Vagina (tissue), 2 donors: ENCODE measurements at regions not wholly inside any gene's neighbourhood (a gene's known extent, or its start where the extent isn't known, plus 50 kb on each side); places are given as distances from the start of the nearest gene placed in this dataset.

ENCODE experiments used
- DNase-seq, 2 donors: peaks; one replicate each; pipeline ENCODE4 v3.0.0-alpha.2; 2017; ENCODE audit errors: extremely low spot score in 2 of 2
- H3K27ac ChIP-seq: fragments of 200-600 bp; sonication (generic); one replicate; pipeline ENCODE4 v1.5.1; 2019
- H3K27me3 ChIP-seq: fragments of 200-600 bp; sonication (generic); one replicate; pipeline ENCODE4 v1.5.1; 2019
- H3K36me3 ChIP-seq, 2 donors: fragments of 200-600 bp; sonication (generic); one replicate each; pipeline ENCODE4 v1.5.1; 2017 to 2019
- H3K4me1 ChIP-seq: fragments of 200-600 bp; sonication (generic); one replicate; pipeline ENCODE4 v1.5.1; 2019
- H3K4me3 ChIP-seq, 2 donors: fragments of 200-600 bp; sonication (generic); 1 replicate in 1 of 2; 2 replicates in 1 of 2; pipeline ENCODE4 v1.5.1; 2016 to 2019
- H3K9me3 ChIP-seq: fragments of 200-600 bp; sonication (generic); one replicate; pipeline ENCODE4 v1.5.1; 2019
- CTCF ChIP-seq, 3 experiments: fragments of 450-650 bp in 2 of 3; fragments of 200-600 bp in 1 of 3; sonication (generic) in 1 of 3; IDR thresholded peaks; one replicate each; pipeline ENCODE4 v1.5.1; 2017 to 2019; ENCODE audit warnings: antibody characterized with exemption in 3 of 3, mild to moderate bottlenecking in 2 of 3, moderate library complexity in 2 of 3
- POLR2A ChIP-seq, 2 donors: fragments of 450-650 bp; IDR thresholded peaks; one replicate each; pipeline ENCODE4 v1.6.1; 2017; ENCODE audit warnings: antibody characterized with exemption in 2 of 2, mild to moderate bottlenecking in 2 of 2, moderate library complexity in 2 of 2
- POLR2AphosphoS5 ChIP-seq, 2 donors: sonication (generic); formaldehyde crosslinking; IDR thresholded peaks; one replicate each; pipeline ENCODE4 v1.9.0; 2017; ENCODE audit warnings: antibody characterized with exemption in 2 of 2, mild to moderate bottlenecking in 2 of 2, low read depth in 1 of 2; ENCODE audit not compliant: insufficient read depth in 1 of 2
- intact Hi-C: fragments of 100-400 bp; cut with DNase I; formaldehyde crosslinking; loops from one replicate; pipeline ENCODE4 v1.15.1; 2023

- H3K27me3 ChIP-seq, result no peaks in the 10 kb centered on the region
- H3K4me3 ChIP-seq, result no peak overlapping the region
- no peaks in the 10 kb centered on the region for H3K36me3 ChIP-seq
- no peak for DNase-seq
- no peaks in the 10 kb centered on the region for H3K9me3 ChIP-seq
- H3K4me1 ChIP-seq, result no peaks in the 10 kb centered on the region
- TF ChIP-seq CTCF (IDR thresholded peaks at IDR 0.05) (no peak), POLR2AphosphoS5 (IDR thresholded peaks at IDR 0.05; ENCODE audit: insufficient read depth in 1 of 2, low read depth in 1 of 2) (no peak), POLR2A (IDR thresholded peaks at IDR 0.05) (no peak)
- intact Hi-C loops, result no loop called here
- H3K27ac ChIP-seq, result no peak overlapping the region
Measured at GRCh38 chr1:188462837-188463236, 1634.1 kb downstream of the PLA2G4A start.

GRCh38 chr1:188463919-188464318 is 1635.2 kb downstream of the PLA2G4A start:
- H3K27me3 ChIP-seq, result no peaks in the 10 kb centered on the region
- H3K4me1 ChIP-seq, result no peaks in the 10 kb centered on the region
- DNase-seq, result no peak
- no peak overlapping the region for H3K27ac ChIP-seq
- no peak overlapping the region for H3K4me3 ChIP-seq
- H3K9me3 ChIP-seq, result no peaks in the 10 kb centered on the region
- TF ChIP-seq POLR2AphosphoS5 (IDR thresholded peaks at IDR 0.05; ENCODE audit: insufficient read depth in 1 of 2, low read depth in 1 of 2) (no peak), CTCF (IDR thresholded peaks at IDR 0.05) (no peak)
- no peaks in the 10 kb centered on the region for H3K36me3 ChIP-seq
- intact Hi-C loops, result no loop called here

- no peak overlapping the region for H3K4me3 ChIP-seq
Measured at GRCh38 chr1:188466539-188466938, 1637.8 kb downstream of the PLA2G4A start.

GRCh38 chr1:188476606-188477005 is 1647.9 kb downstream of the PLA2G4A start:
- Histone ChIP-seq H3K4me1 (no peaks in the 10 kb centered on the region), H3K27ac (no peak overlapping the region), H3K27me3 (no peaks in the 10 kb centered on the region), H3K4me3 (no peak overlapping the region), H3K36me3 (no peaks in the 10 kb centered on the region), H3K9me3 (no peaks in the 10 kb centered on the region)
- no peak for TF ChIP-seq POLR2AphosphoS5 (IDR thresholded peaks at IDR 0.05; ENCODE audit: insufficient read depth in 1 of 2, low read depth in 1 of 2)
- TF ChIP-seq POLR2A (IDR thresholded peaks at IDR 0.05), result no peak
- intact Hi-C loops, result no loop called here
- no peak for DNase-seq

More at GRCh38 chr1:188466539-188466938, 1637.8 kb downstream of the PLA2G4A start:
- intact Hi-C loops, result no loop called here
- no peaks in the 10 kb centered on the region for H3K4me1 ChIP-seq
- TF ChIP-seq POLR2A (IDR thresholded peaks at IDR 0.05) (no peak), POLR2AphosphoS5 (IDR thresholded peaks at IDR 0.05; ENCODE audit: insufficient read depth in 1 of 2, low read depth in 1 of 2) (no peak), CTCF (IDR thresholded peaks at IDR 0.05) (no peak)
- no peaks in the 10 kb centered on the region for H3K36me3 ChIP-seq
- no peaks in the 10 kb centered on the region for H3K9me3 ChIP-seq
- H3K27me3 ChIP-seq, result no peaks in the 10 kb centered on the region
- no peak overlapping the region for H3K27ac ChIP-seq
- no peak for DNase-seq

- Histone ChIP-seq H3K4me3 (no peak overlapping the region), H3K9me3 (no peaks in the 10 kb centered on the region), H3K27me3 (no peaks in the 10 kb centered on the region), H3K27ac (no peak overlapping the region), H3K4me1 (no peaks in the 10 kb centered on the region), H3K36me3 (no peaks in the 10 kb centered on the region)
- no peak for DNase-seq
- intact Hi-C loops, result no loop called here
- no peak for TF ChIP-seq POLR2AphosphoS5 (IDR thresholded peaks at IDR 0.05; ENCODE audit: insufficient read depth in 1 of 2, low read depth in 1 of 2)
- TF ChIP-seq CTCF (IDR thresholded peaks at IDR 0.05), result no peak
- no peak for TF ChIP-seq POLR2A (IDR thresholded peaks at IDR 0.05)
Measured at GRCh38 chr1:188489336-188490112, 1660.8 kb downstream of the PLA2G4A start.
